Caki2 (cell line): ENCODE measurements at regions not wholly inside any gene's neighbourhood (a gene's known extent, or its start where the extent isn't known, plus 50 kb on each side); places are given as distances from the start of the nearest gene placed in this dataset.
"Not testable (repeated sequence)": the region's sequence is repeated elsewhere in the genome, so short reads cannot be mapped to it uniquely, and the experiment has no call there.

Source experiments
- DNase-seq: peaks from one replicate; pipeline ENCODE4 v3.0.0-alpha.2; 2015; ENCODE audit warnings: low read depth
- in situ Hi-C: cut with HindIII; loops from 2 replicates; pipeline ENCODE4 v1.10.0; 2016; ENCODE audit warnings: low sequenced_read_pairs, low pct_unique_long_range_greater_than_20kb, mixed read lengths

GRCh38 chr3:10682692-10683091 lies 133.3 kb upstream of the SLC6A11 start:
- no peak for DNase-seq
- in situ Hi-C loops, result no loop called here

- in situ Hi-C loops, result no loop called here
- DNase-seq, result no peak
Observed at GRCh38 chr3:10683106-10683505, 132.9 kb upstream of the SLC6A11 start.

DNA sequence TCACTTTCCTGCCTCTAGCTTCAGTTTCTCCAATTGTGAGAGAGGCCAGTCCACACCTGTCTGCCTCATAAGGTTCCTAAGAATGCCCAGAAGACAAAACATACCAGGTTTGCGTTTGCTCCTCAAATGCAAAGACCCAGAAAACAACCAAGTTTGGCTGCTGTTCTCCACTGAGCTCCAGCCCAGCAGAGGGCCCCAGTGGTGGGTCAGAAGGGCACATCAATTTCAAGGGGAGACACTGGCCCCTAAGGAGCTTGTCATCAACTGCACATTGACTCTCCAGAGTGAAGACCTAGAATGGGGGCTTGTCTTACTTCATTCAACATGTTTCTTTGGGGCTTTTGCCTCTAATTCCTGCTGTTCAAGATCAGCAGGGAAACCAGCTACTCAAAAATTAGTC lies 127.9 kb upstream of the SLC6A11 start:
- in situ Hi-C loops, result no loop called here
- no peak for DNase-seq

DNA sequence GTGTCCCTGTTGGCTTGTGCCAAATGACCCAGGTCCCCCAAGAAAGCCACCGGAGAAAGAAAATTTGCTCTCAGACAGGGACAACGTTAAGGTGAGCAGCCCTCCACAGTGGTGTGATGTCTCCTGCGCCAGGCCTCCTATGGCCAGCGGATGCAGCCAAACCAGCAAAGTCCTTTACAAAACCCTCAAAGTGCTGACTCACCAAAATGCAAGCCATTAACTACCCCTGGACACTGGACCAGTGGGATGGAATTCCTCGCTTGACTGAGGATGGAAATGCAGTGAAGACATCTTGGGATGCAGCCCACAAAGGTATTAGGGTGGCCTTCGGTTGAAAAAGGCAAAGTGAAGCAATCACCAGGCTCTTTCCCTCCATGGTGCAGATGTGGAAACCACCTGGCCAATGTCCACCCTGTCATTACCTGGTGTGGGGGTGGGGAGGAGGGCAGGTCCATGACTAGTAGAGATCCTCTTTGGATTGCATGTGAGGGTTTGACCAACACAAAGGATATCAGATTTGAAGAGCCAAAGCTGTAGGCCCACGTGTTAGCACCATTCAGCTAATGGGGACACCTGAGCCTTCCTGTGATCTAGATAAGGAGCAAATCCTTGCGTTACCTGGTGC lies 127.4 kb upstream of the SLC6A11 start:
- in situ Hi-C loops, result no loop called here
- DNase-seq, result no peak

GRCh38 chr3:10692039-10692622 lies 123.9 kb upstream of the SLC6A11 start:
- no peak for DNase-seq
- in situ Hi-C loops, result no loop called here

DNA sequence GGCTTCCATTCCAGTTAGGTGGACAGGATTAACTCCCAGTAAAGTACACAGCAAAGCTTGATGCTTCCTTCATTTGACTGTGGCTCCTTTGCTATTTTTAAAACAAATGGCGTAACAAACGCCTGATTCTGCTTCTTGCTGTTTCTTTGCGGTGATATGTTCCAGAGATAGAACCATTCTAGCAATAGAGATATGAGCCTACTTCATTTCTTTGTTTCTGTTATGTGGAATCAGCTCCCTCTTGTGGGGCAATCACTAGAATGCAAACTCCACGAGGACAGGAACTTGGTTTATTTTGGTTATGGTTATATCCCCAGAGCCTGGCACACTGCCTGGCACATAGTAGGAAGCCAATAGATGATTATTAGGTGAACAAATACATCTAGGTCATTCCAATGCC lies 122.6 kb upstream of the SLC6A11 start:
- in situ Hi-C loops, result no loop called here
- no peak for DNase-seq

DNA sequence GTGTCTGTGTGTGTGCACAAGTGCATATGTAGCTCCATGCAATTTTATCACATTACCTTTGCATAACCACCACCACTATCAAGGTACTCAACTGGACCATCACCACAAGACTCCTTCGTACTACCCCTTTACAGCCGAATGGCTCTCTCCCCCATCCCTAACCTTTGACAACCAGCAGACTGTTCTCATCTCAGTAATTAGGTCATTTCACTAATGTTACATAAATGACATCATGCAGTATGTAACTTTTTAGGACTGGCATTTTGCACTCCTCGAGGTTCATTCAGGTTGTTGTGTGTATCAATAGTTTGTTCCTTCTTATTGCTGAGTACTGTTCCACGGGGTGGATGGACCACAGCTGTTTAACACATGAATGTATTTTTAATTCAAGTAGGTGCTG lies 121.8 kb upstream of the SLC6A11 start:
- in situ Hi-C loops, result no loop called here
- DNase-seq, result no peak

DNA sequence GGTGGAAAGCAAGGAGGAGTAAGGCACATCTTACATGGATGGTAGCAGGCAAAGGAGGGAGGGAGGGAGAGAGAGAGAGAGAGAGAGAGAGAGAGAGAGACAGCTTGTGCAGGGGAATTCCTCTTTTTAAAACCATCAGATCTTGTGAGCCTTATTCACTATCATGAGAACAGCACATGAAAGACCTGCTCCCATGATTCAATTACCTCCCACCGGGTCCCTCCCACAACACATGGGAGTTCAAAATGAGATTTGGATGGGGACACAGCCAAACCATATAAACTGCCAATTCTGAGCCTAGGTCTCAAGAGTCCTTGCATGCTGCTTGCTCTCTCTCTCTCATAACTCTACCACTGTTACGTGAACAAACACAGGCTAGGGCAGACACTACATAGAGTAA lies 120.8 kb upstream of the SLC6A11 start:
- in situ Hi-C loops, DNase-seq: not testable (repeated sequence)

- in situ Hi-C loops, result no loop called here
Observed at GRCh38 chr3:10695595-10696285, 120.3 kb upstream of the SLC6A11 start.

DNA sequence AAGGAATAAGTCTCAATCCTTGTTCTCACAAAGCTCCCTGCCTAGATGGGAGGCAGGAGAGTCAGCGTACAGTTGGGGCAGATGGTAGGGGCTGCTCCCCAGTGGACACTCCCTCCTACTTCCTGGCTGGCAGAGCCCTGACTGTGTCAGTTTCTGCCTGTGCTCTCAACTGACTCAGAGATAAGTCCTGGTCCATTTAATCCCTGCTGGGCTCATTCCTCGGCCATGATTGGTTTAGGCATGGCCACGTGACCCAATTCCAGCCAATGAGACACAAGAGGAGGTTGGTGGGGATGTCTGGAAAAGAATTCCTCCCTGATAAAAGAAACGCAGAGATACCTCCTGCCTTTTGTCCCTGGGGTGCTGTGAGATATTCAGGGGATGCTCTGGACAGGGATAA lies 118.1 kb upstream of the SLC6A11 start:
- in situ Hi-C loops, result no loop called here
- peak; percentile 8 for DNase-seq

More at GRCh38 chr3:10695595-10696285, 120.3 kb upstream of the SLC6A11 start:
- no peak for DNase-seq

DNA sequence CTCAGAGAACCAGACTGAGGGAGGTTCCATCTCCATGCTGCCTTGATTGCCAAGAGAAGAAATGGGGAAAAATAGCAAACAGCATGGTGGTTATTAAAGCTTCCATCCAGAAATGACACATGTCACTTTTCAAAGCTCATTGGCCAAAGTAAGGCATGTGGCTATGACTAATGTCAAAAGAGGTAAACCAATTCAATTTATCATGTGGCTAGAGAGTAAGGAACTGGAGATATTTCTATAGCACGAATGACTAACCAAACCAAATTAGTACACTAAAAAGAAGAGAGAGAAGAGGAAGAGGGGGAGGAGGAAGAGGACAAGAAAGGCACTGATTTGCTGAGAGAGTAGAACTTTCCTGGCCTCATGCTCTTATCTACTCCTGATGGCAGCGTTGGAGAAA lies 115.2 kb upstream of the SLC6A11 start:
- in situ Hi-C loops, result no loop called here
- no peak for DNase-seq

DNA sequence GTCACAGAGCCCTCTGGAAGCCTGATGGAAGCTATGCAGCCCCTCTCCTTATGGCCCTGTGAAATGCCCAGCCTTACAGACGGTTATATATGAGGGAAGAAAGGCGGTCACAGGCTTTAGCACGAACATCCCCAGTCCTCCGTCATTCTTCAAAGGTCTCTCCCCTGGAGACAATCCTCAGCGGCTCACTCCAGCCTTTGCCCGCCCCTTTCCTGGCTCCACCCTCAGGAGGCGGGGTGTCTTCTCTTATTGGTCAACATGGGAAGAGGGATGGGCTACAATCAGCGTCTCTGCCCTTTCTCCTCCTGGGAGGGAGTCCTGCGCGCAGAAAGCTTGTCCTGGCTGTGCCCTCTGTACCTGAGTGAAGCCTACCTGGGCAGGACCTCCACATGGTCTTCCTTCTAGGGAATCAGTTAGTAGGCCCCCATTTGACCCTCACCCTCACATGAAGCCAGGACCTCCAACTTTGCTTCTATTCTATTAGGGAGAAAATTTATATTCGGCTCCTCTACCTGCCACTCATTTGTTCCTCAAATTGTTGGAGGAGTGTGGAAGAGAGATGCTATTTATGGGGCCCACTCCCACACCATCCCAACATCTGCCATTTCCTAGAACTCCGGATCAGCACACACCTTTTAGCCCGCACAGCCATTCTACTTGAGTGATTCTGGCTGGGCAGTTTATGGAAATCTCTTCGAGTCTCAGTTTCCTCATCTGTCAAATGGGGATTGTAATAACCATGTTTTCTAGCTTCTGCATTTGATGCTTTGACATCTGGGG lies 112.9 kb upstream of the SLC6A11 start:
- DNase-seq, result no peak
- in situ Hi-C loops, result no loop called here

DNA sequence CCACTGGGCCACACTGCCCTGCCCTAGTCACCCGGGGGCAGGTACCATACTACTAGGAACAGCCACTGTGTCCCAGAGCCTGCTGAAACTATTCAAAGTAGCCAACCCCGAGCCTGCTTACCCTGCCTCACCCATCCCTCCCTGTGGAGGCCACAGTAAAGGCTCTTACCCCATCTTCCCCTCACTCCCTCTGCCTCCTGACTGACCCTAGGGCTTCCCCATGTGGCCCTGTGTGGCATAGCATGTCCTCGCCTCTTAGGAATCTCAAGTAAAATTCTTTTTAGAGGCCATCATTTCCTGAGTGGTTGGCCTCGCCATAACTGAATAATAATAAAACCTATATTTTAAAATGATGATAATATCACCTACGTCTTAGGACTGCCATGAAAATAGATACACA lies 112.2 kb upstream of the SLC6A11 start:
- in situ Hi-C loops, result no loop called here

DNA sequence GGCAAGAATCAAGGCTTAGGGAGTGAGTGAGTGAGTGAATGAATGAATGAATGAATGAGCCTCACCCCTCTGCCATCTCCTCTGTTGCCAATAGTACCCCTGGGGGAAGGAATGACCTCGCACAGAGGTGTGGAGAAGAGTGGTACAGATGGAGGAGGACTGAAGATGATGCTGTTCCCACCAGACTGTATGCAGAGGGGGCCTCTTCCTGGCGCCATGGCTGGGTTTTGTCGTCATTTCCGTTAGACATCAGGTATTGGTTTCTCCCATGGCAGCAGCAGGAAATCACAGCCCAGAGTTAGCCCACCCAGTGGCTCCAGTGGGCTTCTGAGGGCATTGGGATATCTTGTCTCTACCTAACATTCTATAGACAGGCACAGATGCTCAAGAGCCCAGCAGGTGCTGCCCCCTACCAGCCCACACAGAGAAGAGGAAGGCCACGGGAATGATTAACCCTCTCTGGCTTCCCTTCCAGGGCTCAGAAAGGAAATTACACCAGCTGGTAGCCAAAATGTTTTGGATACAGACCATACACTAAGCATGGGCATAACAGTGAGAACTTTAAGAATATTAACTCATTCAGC lies 109.8 kb upstream of the SLC6A11 start:
- in situ Hi-C loops, result no loop called here
- no peak for DNase-seq

More for the DNA sequence above, 112.2 kb upstream of the SLC6A11 start:
- DNase-seq, result no peak

DNA sequence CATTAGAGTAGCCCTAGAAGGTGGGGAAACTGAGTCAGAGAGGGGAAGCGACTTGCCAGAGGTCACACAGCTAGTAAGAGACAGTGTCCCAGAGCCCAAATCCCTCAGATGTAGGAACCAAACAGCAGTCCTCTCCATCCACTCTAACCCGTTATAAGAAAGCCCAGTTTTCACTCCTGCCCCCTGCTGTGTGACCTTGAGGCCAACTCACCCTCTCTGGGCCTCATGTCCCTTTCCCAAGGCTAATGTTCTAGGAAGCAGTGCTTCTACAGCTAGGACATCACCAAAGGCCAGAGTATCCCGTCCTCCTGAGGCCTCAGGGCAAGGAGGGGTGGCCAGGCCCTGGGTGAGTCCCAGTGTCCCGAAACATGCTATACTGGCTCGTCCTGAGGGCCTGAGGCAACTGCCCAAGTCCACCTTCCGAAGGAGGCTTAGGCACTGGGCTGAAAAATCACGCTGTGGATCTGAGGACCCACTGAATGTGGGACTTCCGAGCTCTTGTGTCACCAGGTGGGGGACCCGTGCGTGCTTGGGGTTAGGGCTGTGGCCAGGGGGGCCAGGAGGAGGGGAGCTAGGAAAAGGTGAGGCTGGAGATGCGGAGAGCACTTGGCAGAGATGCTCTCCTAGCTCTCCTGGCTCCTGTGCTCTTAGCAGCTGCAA lies 109.2 kb upstream of the SLC6A11 start:
- in situ Hi-C loops, result no loop called here
- no peak for DNase-seq

DNA sequence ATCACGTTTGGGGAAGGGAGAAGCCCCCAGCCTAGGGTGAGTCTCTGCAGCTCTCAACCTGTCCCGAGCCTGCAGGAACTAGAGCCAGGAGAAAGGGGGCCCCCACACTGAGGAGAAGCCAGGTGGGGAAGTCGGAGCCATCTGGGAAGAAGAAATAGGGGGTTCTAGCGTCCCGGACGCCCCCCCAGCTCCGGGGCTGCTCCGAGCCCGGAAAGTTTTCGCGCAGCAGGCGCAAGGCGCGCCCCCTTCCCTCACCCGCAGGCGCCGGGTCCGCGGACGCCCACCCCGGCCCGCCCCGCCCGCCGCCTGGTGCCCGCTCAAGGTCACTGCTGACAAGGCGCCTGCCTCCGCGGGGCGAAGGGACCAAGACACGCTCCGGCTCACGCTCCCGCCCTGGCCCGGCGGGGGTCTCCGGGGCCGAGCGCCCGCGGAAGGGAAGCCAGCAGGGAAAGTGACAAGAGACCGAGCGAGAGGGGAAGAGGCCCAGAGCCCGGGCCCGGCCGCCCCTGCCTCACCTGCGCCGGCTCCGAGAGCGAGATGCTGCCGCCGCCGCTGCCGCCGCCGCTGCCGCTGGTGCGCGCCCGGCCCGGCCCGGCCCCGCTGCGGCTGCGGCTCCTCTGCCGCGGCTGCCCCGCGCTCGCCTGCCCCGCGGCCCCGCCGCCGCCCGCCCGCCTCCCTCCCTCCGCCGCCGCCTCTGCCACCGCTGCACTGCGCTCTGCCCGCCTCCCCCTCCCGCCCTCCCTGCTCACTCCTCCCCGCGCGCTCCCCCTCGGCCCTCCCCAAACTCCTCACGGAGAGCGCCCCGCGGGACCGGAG lies 108.4 kb upstream of the SLC6A11 start:
- in situ Hi-C loops, result no loop called here

DNA sequence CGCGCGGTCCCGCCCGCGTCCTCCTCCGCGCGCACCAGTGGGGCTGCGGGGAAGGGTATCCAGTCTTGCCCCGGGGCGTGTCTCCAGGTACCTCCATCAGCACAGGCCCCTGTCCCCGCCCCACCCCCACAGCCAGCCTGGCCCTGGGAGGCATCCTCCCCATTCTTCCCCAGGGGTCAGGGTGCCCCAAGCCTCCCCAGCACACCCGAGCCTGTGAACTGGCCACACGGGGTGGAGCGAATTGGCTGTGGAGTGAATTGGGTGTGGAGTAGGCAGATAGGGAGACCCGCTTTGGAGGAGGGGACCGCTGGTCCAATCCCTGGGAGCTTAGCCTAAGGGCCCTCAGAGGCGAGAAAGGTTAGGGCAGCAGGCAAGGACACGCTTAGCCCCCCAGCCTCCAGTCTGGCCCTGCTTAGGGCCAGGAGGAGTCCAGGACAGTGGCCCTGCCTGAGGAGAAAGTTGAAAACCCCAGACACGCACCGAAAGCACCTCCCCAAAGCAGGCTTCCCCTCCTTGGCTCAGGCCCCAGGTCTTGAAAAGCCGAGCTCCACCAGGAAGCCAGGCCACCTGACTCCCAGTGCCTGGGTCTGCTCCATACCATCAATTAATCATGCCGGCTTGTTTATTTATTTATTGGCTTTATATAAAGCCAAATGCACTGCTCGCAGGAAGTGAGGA lies 107.7 kb upstream of the SLC6A11 start:
- no peak for DNase-seq
- in situ Hi-C loops, result no loop called here

More for the DNA sequence above, 108.4 kb upstream of the SLC6A11 start:
- DNase-seq, result no peak
